ENCODE measurements at regions not wholly inside any gene's neighbourhood (a gene's known extent, or its start where the extent isn't known, plus 50 kb on each side); places are given as distances from the start of the nearest gene placed in this dataset.

DNA sequence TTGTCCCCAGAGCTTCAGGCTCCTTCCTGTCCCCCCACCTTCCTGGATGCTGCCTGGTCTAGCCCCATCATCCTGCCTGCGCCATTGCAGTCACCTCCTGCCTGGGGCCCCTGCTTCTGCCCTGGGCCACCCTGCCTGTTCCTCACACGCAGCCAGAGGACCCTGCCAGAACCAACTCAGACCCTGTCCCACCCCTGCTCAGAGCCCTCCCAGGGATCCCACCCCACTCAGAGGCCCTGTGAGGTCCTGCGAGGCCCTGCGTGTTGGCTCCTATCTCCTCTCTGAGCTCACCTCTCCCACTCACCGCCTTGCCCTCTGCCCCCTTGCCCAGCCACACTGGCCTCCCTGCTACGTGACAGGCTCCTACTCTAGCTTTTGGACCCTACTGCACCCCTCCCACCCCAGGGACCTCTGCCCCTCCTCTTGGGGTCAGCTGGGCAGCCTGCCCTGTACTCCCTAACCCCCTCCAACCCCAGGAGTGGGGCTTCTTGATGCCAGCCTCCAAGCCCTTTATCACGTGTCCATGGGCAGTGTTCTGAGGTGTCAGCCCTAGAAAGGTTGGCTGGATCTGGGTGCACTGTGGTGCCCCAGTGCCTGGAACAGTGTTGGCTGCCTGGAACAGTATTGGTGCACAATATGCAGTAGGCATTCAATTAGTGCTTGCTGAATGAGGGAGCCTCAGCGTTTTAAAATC lies 68.3 kb downstream of the CEBPB start:
- no peak for DNase-seq

DNA sequence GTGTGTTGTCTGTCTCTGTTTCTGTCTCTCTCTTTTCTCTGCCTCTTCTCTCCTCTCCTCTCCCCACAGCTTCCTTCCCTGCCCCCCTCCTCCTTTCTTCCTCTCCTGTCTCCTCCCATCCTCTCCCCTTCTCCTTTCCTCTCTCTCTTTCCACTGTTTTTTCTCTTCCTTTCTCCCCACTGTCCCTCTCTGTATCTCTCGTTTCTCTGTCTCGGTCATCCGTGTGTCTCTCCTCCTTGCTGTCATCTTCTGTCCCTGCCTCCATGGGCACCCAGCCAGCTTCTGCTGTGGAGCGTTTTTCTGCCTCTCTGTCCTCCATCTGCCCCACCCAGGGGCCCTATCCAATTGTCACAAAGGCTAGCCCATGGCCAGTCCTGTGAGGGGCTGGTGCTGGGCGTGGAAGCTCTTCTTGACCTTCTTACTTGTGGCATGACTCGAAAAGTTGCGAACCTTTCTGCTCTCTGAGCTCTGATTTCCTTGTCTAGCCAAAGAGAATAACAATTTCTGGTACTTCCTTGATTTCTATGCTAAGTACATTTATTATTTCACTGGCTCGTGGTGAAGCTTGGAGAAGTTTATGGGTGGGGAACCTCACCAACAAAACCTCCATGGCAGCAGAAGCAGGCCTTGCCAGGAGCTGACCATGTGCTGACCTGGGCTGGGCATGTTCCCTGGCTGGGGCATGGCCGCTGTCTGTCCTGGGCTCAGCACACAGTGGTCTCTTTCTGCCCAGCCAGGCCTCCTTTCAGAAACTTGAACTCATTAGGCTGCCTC lies 69.3 kb downstream of the CEBPB start:
- DNase-seq, result no peak

DNA sequence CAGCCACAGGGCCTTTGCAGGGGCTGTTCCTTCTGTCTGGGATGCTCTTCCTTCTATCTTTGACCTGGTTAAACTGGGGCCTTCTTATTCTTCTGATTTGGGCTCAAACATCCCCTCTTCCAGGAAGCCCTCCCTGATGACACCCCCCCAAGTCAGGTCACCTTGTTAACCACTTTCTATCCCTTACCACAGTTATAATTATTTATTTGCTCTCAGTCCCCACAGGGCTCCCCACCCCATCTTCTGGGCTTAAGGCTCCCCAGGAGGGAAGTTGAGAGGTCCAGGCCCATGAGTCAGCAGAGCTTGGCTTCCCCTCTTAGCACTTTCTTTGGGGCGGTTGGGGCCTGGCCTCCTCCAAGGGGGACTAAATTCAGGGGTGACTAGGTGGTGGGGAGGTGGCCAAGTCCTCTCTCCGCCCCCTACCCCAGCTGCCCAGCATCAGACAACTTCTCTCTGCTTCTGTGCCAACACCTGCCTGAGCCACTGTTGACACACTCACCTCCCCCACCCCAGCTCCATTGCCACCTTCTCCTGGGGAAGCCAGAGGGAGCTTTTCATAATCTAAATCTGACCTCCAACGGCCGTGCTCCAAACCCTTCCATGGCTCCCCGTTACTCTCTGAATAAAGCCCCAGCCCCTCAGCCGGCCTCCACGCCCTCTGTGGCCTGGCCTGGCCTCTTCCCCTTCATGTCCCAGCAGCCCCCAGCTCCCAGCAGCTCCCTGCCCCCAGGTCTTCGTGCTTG lies 70.0 kb downstream of the CEBPB start:
- no peak for DNase-seq

GRCh38 chr20:50261471-50262212 lies 71.0 kb downstream of the CEBPB start:
- no peak for DNase-seq

GRCh38 chr20:50263831-50264230 lies 73.2 kb downstream of the CEBPB start:
- DNase-seq, result no peak

DNA sequence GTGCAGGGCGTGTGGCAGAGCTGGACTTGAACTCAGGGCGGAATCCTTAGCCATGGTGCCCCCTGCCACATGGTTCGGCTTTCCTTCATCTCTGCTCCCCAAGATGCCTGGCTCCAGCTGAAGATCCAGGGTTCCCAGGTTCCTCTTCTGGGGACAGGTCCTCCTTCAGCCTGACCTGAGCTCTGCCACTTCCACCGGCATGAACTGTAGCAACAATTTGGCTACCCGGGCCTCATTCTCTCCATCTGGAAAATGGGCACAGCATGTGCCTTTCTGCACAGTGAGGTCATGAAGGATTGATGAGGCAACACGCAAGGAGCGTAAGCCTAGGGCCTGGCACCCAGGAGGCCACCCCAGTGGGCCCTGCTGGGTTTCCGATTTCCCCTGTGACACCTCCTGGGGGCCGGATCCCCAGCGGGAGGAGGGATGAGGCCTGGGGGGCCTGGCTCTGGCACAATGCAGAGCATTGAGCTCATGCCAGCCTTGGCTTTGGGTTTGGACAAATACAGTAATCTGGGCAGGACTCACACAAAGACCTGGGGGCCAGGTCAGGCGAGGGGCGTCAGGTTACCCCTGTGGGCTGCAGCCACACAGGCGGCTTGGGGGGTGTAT lies 74.0 kb downstream of the CEBPB start:
- no peak for DNase-seq

DNA sequence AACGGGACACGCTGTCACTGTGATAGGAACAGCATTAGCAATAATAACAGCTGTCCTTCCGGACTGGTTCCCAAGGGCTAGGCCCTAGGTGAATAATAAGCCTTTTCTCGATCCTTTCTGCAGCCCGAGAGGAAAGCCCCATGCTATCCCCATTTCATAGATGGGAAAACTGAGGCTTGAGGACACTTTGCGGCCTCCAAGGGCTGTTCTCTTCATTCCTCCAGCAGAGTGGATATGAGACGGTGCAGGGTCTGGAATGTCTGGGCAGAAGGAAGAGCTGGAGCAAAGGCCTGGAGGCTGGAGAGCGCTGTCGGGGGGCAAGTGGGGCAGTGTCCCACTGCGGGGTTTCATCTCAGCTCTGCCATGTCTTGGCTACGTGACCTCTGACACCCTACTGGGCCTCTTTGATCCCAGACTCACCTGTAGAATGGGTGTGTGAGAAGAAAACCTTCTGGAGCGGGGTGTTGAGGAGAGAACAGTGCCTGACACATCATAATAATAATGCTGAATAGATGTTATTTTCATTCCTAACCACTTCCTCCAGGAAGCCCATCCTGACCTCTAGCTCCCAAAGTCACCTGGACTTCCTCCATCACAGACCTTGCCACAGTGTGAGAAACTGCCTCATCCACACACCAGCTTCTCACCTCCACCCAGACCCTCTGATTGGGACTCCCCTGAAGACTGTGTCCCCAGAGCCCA lies 74.8 kb downstream of the CEBPB start:
- no peak for DNase-seq

GRCh38 chr20:50266293-50267040 lies 75.8 kb downstream of the CEBPB start:
- no peak for DNase-seq

- DNase-seq, result no peak
Observed at GRCh38 chr20:50267041-50267865, 76.6 kb downstream of the CEBPB start.

DNA sequence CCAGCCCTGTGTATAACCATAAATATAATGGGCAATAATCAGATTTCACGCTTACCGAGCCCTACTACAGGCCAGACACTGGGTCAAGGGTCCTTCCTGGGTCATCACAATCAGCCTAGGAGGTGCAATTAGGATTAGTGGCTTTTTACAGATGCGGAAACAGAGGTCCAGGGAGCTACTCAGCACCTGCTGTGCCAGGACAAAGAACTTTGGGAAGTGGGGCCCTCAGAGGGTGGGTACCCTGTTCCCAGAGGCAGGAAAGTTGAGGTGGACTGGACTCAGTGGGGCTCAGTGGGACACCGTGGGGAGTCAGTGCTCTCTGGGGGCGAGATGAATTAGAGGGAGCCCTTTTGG lies 77.2 kb downstream of the CEBPB start:
- no peak for DNase-seq

GRCh38 chr20:50269091-50270033 lies 78.7 kb downstream of the CEBPB start:
- DNase-seq, result no peak

GRCh38 chr20:50270034-50270395 lies 79.4 kb downstream of the CEBPB start:
- no peak for DNase-seq

GRCh38 chr20:50270569-50270968 lies 79.9 kb downstream of the CEBPB start:
- no peak for DNase-seq

GRCh38 chr20:50271176-50271575 lies 80.5 kb downstream of the CEBPB start:
- DNase-seq, result no peak

GRCh38 chr20:50271612-50272011 lies 81.0 kb downstream of the CEBPB start:
- DNase-seq, result no peak

GRCh38 chr20:50272030-50272723 lies 81.5 kb downstream of the CEBPB start:
- no peak for DNase-seq

GRCh38 chr20:50272724-50273446 lies 82.3 kb downstream of the CEBPB start:
- DNase-seq, result no peak

Data from NCI-H2081 treated with DMSO at 0.1 percent for 48 hours (cell line).